Esophagus (tissue), 2 donors: ENCODE measurements at regions not wholly inside any gene's neighbourhood (a gene's known extent, or its start where the extent isn't known, plus 50 kb on each side); places are given as distances from the start of the nearest gene placed in this dataset.

ENCODE experiments used
- H3K27ac ChIP-seq, 2 donors: one replicate each; pipeline ENCODE4 v1.5.1; 2013; ENCODE audit warnings: low read depth in 2 of 2, mild to moderate bottlenecking in 2 of 2, inconsistent platforms in 1 of 2, low read length in 1 of 2, moderate library complexity in 1 of 2
- H3K27me3 ChIP-seq, 2 donors: one replicate each; pipeline ENCODE4 v1.6.1; 2013; ENCODE audit warnings: low read length in 2 of 2, control low read depth in 1 of 2, mild to moderate bottlenecking in 1 of 2; ENCODE audit not compliant: insufficient read depth in 2 of 2, control insufficient read depth in 1 of 2
- H3K36me3 ChIP-seq, 2 donors: one replicate each; pipeline ENCODE4 v1.6.1; 2013; ENCODE audit warnings: low read length in 1 of 2; ENCODE audit not compliant: control insufficient read depth in 2 of 2, insufficient read depth in 2 of 2
- H3K4me1 ChIP-seq, 2 donors: one replicate each; pipeline ENCODE4 v1.6.1; 2013; ENCODE audit warnings: low read length in 1 of 2; ENCODE audit not compliant: control insufficient read depth in 2 of 2, insufficient read depth in 2 of 2
- H3K4me3 ChIP-seq, 2 donors: one replicate each; pipeline ENCODE4 v1.5.1; 2013; ENCODE audit warnings: low read length in 2 of 2, mild to moderate bottlenecking in 2 of 2, low read depth in 1 of 2, moderate library complexity in 1 of 2
- H3K9me3 ChIP-seq, 2 donors: one replicate each; pipeline ENCODE4 v1.6.1; 2013; ENCODE audit warnings: mild to moderate bottlenecking in 2 of 2, low read depth in 1 of 2, low read length in 1 of 2, moderate library complexity in 1 of 2; ENCODE audit not compliant: control insufficient read depth in 2 of 2, insufficient read depth in 1 of 2
- WGBS, 2 donors: extraction: QIAGEN DNeasy Blood & Tissue Kit; methylation state at CpG; one replicate each; pipeline ENCODE4 v1.1.7; 2013; 5-methylcytosine and 5-hydroxymethylcytosine counted together
- donor health status: healthy with polysubstance abuse.
- donor health status: Bipolar disorder and iron deficiency.

GRCh38 chr3:76700323-76700722 is 339.6 kb upstream of the ROBO2 start:
- WGBS, 2 donors, result 68 to 78% methylated on average over 3 of the region's 3 CpGs
- H3K4me1 ChIP-seq, result no peaks in the 10 kb centered on the region
- H3K9me3 ChIP-seq, result no peaks in the 10 kb centered on the region
- H3K27ac ChIP-seq, result no peak overlapping the region
- H3K36me3 ChIP-seq, result no peaks in the 10 kb centered on the region
- H3K27me3 ChIP-seq, result no peaks in the 10 kb centered on the region
- H3K4me3 ChIP-seq, result no peak overlapping the region

- H3K4me3 ChIP-seq, result no peak overlapping the region
- no peaks in the 10 kb centered on the region for H3K9me3 ChIP-seq
- no peak overlapping the region for H3K27ac ChIP-seq
- H3K36me3 ChIP-seq, result no peaks in the 10 kb centered on the region
- 76 to 82% methylated on average over 3 of the region's 3 CpGs for WGBS, 2 donors
- no peaks in the 10 kb centered on the region for H3K4me1 ChIP-seq
- no peaks in the 10 kb centered on the region for H3K27me3 ChIP-seq
Measured at GRCh38 chr3:76702676-76703075, 337.2 kb upstream of the ROBO2 start.

GRCh38 chr3:76715426-76715825 is 324.5 kb upstream of the ROBO2 start:
- Histone ChIP-seq H3K27ac (no peak overlapping the region), H3K27me3 (no peaks in the 10 kb centered on the region), H3K36me3 (no peaks in the 10 kb centered on the region), H3K4me1 (no peaks in the 10 kb centered on the region), H3K4me3 (no peak overlapping the region), H3K9me3 (no peaks in the 10 kb centered on the region)
- WGBS, 2 donors, result 95 to 96% methylated on average over 1 of the region's 1 CpG

- H3K27ac ChIP-seq, result no peak overlapping the region
- WGBS, 2 donors, result 77% methylated on average over 2 of the region's 2 CpGs
Measured at GRCh38 chr3:76723366-76723765, 316.5 kb upstream of the ROBO2 start.

GRCh38 chr3:76724075-76724474 is 315.8 kb upstream of the ROBO2 start:
- Histone ChIP-seq H3K9me3 (no peaks in the 10 kb centered on the region), H3K36me3 (no peaks in the 10 kb centered on the region), H3K4me3 (no peak overlapping the region), H3K4me1 (no peaks in the 10 kb centered on the region), H3K27me3 (no peaks in the 10 kb centered on the region), H3K27ac (no peak overlapping the region)
- 95 to 97% methylated on average over 1 of the region's 1 CpG for WGBS, 2 donors

More at GRCh38 chr3:76723366-76723765, 316.5 kb upstream of the ROBO2 start:
- H3K27me3 ChIP-seq, result no peaks in the 10 kb centered on the region
- H3K9me3 ChIP-seq, result no peaks in the 10 kb centered on the region
- no peaks in the 10 kb centered on the region for H3K36me3 ChIP-seq
- H3K4me1 ChIP-seq, result no peaks in the 10 kb centered on the region
- no peak overlapping the region for H3K4me3 ChIP-seq

GRCh38 chr3:76724706-76725105 is 315.2 kb upstream of the ROBO2 start:
- Histone ChIP-seq H3K27ac (no peak overlapping the region), H3K36me3 (no peaks in the 10 kb centered on the region), H3K4me3 (no peak overlapping the region), H3K4me1 (no peaks in the 10 kb centered on the region), H3K27me3 (no peaks in the 10 kb centered on the region), H3K9me3 (no peaks in the 10 kb centered on the region)
- WGBS, 2 donors, result 74 to 79% methylated on average over 4 of the region's 4 CpGs

- Histone ChIP-seq H3K36me3 (no peaks in the 10 kb centered on the region), H3K27me3 (no peaks in the 10 kb centered on the region), H3K27ac (no peak overlapping the region), H3K9me3 (no peaks in the 10 kb centered on the region), H3K4me3 (no peak overlapping the region), H3K4me1 (no peaks in the 10 kb centered on the region)
- WGBS, 2 donors, result 91 to 92% methylated on average over 5 of the region's 5 CpGs
Measured at GRCh38 chr3:76726034-76726433, 313.9 kb upstream of the ROBO2 start.

- Histone ChIP-seq H3K4me1 (no peaks in the 10 kb centered on the region), H3K36me3 (no peaks in the 10 kb centered on the region), H3K27ac (no peak overlapping the region), H3K4me3 (no peak overlapping the region), H3K27me3 (no peaks in the 10 kb centered on the region), H3K9me3 (no peaks in the 10 kb centered on the region)
- 81 to 91% methylated on average over 4 of the region's 4 CpGs for WGBS, 2 donors
Measured at GRCh38 chr3:76728426-76728825, 311.5 kb upstream of the ROBO2 start.

- Histone ChIP-seq H3K27me3 (no peaks in the 10 kb centered on the region), H3K36me3 (no peaks in the 10 kb centered on the region), H3K4me1 (peaks cover 0 to 2% of the 10 kb centered on the region in 2 donors), H3K4me3 (no peak overlapping the region), H3K27ac (no peak overlapping the region), H3K9me3 (no peaks in the 10 kb centered on the region)
- 91 to 95% methylated on average over 1 of the region's 1 CpG for WGBS, 2 donors
Measured at GRCh38 chr3:76731471-76731870, 308.4 kb upstream of the ROBO2 start.

GRCh38 chr3:76733073-76733759 is 306.7 kb upstream of the ROBO2 start:
- Histone ChIP-seq H3K4me1 (peaks cover 0 to 2% of the 10 kb centered on the region in 2 donors), H3K36me3 (no peaks in the 10 kb centered on the region), H3K4me3 (no peak overlapping the region), H3K27me3 (no peaks in the 10 kb centered on the region), H3K9me3 (no peaks in the 10 kb centered on the region), H3K27ac (no peak overlapping the region)
- 78 to 92% methylated on average over 1 of the region's 1 CpG for WGBS, 2 donors
